ENCODE measurements at regions not wholly inside any gene's neighbourhood (a gene's known extent, or its start where the extent isn't known, plus 50 kb on each side); places are given as distances from the start of the nearest gene placed in this dataset.

GRCh38 chr15:46471096-46471495 lies 836.3 kb downstream of the SQOR start:
- Histone ChIP-seq H3K18ac (ENCODE audit: extremely low read depth, low read length) (no peak overlapping the region), H2BK15ac (ENCODE audit: low read length) (no peak overlapping the region), H3K27ac (ENCODE audit: low read depth, low read length) (no peak overlapping the region), H3K27me3 (replicated peaks in 1 of 4; ENCODE audit: control insufficient read depth in 3 of 4, extremely low read depth in 1 of 4, insufficient read depth in 3 of 4, low read length in 3 of 4) (no peaks in the 10 kb centered on the region), H3K79me1 (ENCODE audit: low read depth, low read length) (no peaks in the 10 kb centered on the region), H4K91ac (replicated peaks; ENCODE audit: insufficient read length, low read length) (no peak overlapping the region), H3K14ac (ENCODE audit: insufficient read length) (no peak overlapping the region), H2BK20ac (ENCODE audit: low read length) (no peak overlapping the region), H3K23me2 (ENCODE audit: low read depth, low read length) (no peaks in the 10 kb centered on the region), H3K36me3 (ENCODE audit: control insufficient read depth in 2 of 4, insufficient read depth in 4 of 4, low read length in 3 of 4) (no peaks in the 10 kb centered on the region), H4K20me1 (replicated peaks in 1 of 2; ENCODE audit: control insufficient read depth in 1 of 2, insufficient read depth in 2 of 2, low read length in 2 of 2) (no peaks in the 10 kb centered on the region), H4K8ac (ENCODE audit: extremely low read depth, insufficient read depth, low read length) (no peak overlapping the region), H3K4me1 (replicated peaks in 1 of 4; ENCODE audit: control insufficient read depth in 3 of 4, insufficient read depth in 4 of 4, low read length in 3 of 4) (no peaks in the 10 kb centered on the region), H3K23ac (ENCODE audit: insufficient read length) (no peak overlapping the region), H2BK5ac (ENCODE audit: low read depth, low read length) (no peak overlapping the region), H3K9me3 (ENCODE audit: insufficient read depth in 2 of 2, low read depth in 1 of 2, low read length in 1 of 2) (no peaks in the 10 kb centered on the region; a peak in 1 of 4 replicates), H3K4ac (replicated peaks; ENCODE audit: insufficient read length, low read depth, low read length) (no peak overlapping the region), H3K56ac (replicated peaks; ENCODE audit: insufficient read length, low read depth, low read length) (no peak overlapping the region), H2BK120ac (replicated peaks; ENCODE audit: low read depth, low read length) (no peak overlapping the region), H4K5ac (ENCODE audit: insufficient read length, low read depth, low read length) (no peak overlapping the region), H2AK5ac (ENCODE audit: low read depth, low read length) (no peak overlapping the region), H3K79me2 (ENCODE audit: control insufficient read depth in 1 of 2, insufficient read depth in 2 of 2, low read length in 2 of 2) (no peaks in the 10 kb centered on the region), H2AFZ (ENCODE audit: low read length) (no peak overlapping the region), H2BK12ac (ENCODE audit: low read depth, low read length) (no peak overlapping the region), H3K4me2 (ENCODE audit: insufficient read depth in 1 of 2, low read depth in 2 of 2, low read length in 2 of 2) (no peak overlapping the region), H3K4me3 (ENCODE audit: extremely low read depth in 1 of 4, insufficient read depth in 2 of 4, low read depth in 3 of 4, low read length in 4 of 4) (no peak overlapping the region), H3K9ac (replicated peaks in 1 of 4; ENCODE audit: extremely low read depth in 1 of 4, low read depth in 3 of 4, low read length in 3 of 4) (no peak overlapping the region)
- FAIRE-seq, result no peak
- CTCF ChIA-PET (ENCODE audit: partially characterized antibody), result interaction anchor here (0.9 kb wide), 1 partner anchor 32 kb away, joined by 3 read pairs; no protein-coding TSS in a partner anchor
- POLR2A ChIA-PET (ENCODE audit: partially characterized antibody), result no interaction called here
- TF ChIP-seq FOSL1 (IDR thresholded peaks at IDR 0.05; ENCODE audit: insufficient read depth, low read depth, low read length) (no peak), JUND (IDR thresholded peaks at IDR 0.05; ENCODE audit: low read length) (no peak), RXRA (IDR thresholded peaks at IDR 0.05; ENCODE audit: insufficient read depth, low read depth, low read length) (no peak)
- WGBS, 2 experiments (ENCODE audit: extremely low coverage in 1 of 2, insufficient coverage in 1 of 2, insufficient read length in 1 of 2, insufficient replicate concordance in 2 of 2, low coverage in 1 of 2, low lambda C conversion rate in 2 of 2, missing lambda C conversion rate in 1 of 2), result 96% methylated on average over 1 of the region's 1 CpG; no CpG with 5 or more reads in 1 of the 2 experiments
- no peak for DNase-seq (ENCODE audit: low read depth in 1 of 2, low spot score in 2 of 2)

Measured in H1 (cell line).